Thyroid gland (tissue), 4 donors: ENCODE measurements at regions not wholly inside any gene's neighbourhood (a gene's known extent, or its start where the extent isn't known, plus 50 kb on each side); places are given as distances from the start of the nearest gene placed in this dataset.

ENCODE experiments used
- CTCF ChIP-seq, 6 experiments: fragments of 200-600 bp in 3 of 6; fragments of 450-650 bp in 3 of 6; sonication (generic) in 3 of 6; IDR thresholded peaks; one replicate each; pipeline ENCODE4 v1.5.1; 2016 to 2019; ENCODE audit warnings: antibody characterized with exemption in 6 of 6, mild to moderate bottlenecking in 2 of 6, inconsistent platforms in 1 of 6, moderate library complexity in 1 of 6
- POLR2A ChIP-seq, 2 donors: fragments of 450-650 bp; IDR thresholded peaks; one replicate each; pipeline ENCODE4 v1.6.1; 2017; ENCODE audit warnings: antibody characterized with exemption in 2 of 2, mild to moderate bottlenecking in 2 of 2, moderate library complexity in 1 of 2

DNA sequence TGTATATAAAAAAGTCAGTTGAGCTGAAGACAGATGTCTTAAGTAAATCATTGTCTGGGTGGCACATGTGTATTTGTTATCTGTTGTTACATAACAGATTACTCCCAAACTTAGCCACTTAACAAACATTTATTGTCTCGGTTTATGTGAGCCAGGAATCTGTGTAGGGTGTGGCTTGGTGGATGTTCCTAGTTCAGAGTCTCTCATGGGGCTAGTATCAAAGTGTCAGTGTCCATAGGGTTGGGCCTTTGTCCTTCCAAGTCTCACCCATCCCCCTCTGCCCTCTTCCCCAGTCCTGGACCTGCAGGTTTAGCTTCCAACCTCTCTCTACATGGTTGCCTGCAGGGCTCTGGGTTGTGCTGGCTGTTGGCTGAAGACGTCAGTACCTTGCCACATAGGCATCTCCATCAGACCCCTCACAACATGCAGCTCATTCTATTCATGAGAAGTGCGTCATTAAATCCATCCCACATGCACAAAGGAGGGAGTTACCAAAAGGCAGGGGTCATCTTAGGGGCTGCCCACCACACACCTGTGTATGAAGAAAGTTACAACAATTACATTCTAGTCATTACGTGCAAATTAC, 127.5 kb downstream of the HS3ST1 start:
- TF ChIP-seq CTCF (IDR thresholded peaks at IDR 0.05): no peak
- TF ChIP-seq POLR2A (IDR thresholded peaks at IDR 0.05): no peak
